IPS DF 6.9 (cell line): ENCODE measurements at regions not wholly inside any gene's neighbourhood (a gene's known extent, or its start where the extent isn't known, plus 50 kb on each side); places are given as distances from the start of the nearest gene placed in this dataset.

Experiments used
- DNase-seq: peaks from one replicate; pipeline ENCODE4 v3.0.0-alpha.2; 2013; ENCODE audit warnings: low read depth, low spot score
- H3K27ac ChIP-seq: one replicate; pipeline ENCODE4 v1.5.1; 2013; ENCODE audit warnings: low read length, control low read depth
- H3K27me3 ChIP-seq: 2 replicates; pipeline ENCODE4 v1.6.1; 2013; ENCODE audit warnings: mild to moderate bottlenecking, low read length; ENCODE audit not compliant: control insufficient read depth, insufficient read depth
- H3K36me3 ChIP-seq: 2 replicates; pipeline ENCODE4 v1.6.1; 2013; ENCODE audit warnings: low read length; ENCODE audit not compliant: control insufficient read depth, insufficient read depth
- H3K4me1 ChIP-seq: 2 replicates; pipeline ENCODE4 v1.6.1; 2013; ENCODE audit warnings: low read length; ENCODE audit not compliant: control insufficient read depth, insufficient read depth
- H3K4me3 ChIP-seq: 2 replicates; pipeline ENCODE4 v1.5.1; 2013; ENCODE audit warnings: mild to moderate bottlenecking, low read length
- H3K9me3 ChIP-seq: 2 replicates; pipeline ENCODE4 v1.6.1; 2013; ENCODE audit warnings: low read length, inconsistent platforms; ENCODE audit not compliant: control insufficient read depth, insufficient read depth
- WGBS: extraction: QIAGEN DNeasy Blood & Tissue Kit; methylation state at CpG from one replicate; pipeline ENCODE4 v1.1.7; 2013; ENCODE audit warnings: mixed read lengths, missing lambda C conversion rate; ENCODE audit not compliant: insufficient read length, insufficient coverage; 5-methylcytosine and 5-hydroxymethylcytosine counted together

DNA sequence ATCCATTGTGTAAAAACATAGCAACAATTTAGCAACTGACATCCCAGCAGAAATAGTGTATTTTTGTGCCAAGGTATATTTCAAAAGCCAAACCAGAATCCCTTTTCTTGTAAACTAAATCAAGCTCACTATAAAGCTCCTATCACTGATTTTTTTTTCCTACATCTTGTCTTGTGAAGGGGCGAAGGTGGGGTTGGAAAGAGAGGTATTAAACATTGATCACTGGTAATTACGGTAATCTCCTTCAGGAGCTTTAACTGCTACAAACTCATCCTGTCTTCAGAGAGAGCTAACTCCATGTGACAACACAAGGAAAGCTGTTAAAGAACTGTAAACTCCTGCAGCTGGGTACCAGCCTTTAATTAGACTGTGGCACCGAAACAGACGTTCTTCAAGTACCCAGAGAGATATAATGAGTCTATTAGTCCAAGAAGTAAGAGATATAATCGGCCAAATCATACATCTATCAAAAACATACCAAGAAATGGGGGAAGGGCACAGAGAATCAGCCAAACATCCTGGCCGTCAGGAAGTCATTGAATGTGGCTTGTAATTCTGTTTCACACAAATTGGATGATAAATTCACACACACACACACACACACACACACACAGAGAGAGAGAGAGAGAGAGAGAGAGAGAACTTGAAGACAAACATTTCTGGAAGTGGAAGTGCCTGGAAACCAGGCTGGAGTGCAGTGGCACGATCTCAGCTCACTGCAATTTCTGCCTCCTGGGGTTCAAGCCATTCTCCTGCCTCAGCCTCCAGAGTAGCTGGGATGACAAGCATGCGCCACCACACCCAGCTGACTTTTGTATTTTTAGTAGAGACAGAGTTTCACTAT lies 111.9 kb upstream of the PPARGC1A start:
- no CpG with 5 or more reads among the region's 8 CpGs for WGBS

DNA sequence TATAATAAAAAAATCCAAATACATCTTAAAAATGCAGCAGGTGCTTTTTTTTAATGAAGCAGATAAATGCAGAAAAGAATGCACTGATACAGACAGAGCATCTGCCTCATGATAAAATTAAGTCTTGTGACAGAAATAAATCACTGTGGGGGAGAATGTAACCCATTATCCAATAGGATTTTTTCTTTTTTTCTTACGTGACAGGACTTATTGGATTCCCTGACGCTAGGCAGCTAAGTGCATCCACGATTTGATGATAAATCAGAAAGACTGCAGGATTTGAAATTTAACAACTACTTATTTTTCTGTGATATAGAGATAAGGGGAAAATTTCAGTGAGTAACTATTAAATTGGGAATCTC lies 110.6 kb upstream of the PPARGC1A start:
- no peak overlapping the region for H3K27ac ChIP-seq
- no peak overlapping the region for H3K4me3 ChIP-seq
- no peaks in the 10 kb centered on the region for H3K9me3 ChIP-seq
- DNase-seq = no peak
- no peaks in the 10 kb centered on the region for H3K4me1 ChIP-seq
- no CpG with 5 or more reads among the region's 3 CpGs for WGBS
- H3K27me3 ChIP-seq = no peaks in the 10 kb centered on the region
- H3K36me3 ChIP-seq = no peaks in the 10 kb centered on the region

More for the DNA sequence above, 111.9 kb upstream of the PPARGC1A start:
- no peak overlapping the region for H3K4me3 ChIP-seq
- no peaks in the 10 kb centered on the region for H3K36me3 ChIP-seq
- no peaks in the 10 kb centered on the region for H3K4me1 ChIP-seq
- no peaks in the 10 kb centered on the region for H3K9me3 ChIP-seq
- no peak overlapping the region for H3K27ac ChIP-seq
- no peak for DNase-seq
- H3K27me3 ChIP-seq = no peaks in the 10 kb centered on the region

DNA sequence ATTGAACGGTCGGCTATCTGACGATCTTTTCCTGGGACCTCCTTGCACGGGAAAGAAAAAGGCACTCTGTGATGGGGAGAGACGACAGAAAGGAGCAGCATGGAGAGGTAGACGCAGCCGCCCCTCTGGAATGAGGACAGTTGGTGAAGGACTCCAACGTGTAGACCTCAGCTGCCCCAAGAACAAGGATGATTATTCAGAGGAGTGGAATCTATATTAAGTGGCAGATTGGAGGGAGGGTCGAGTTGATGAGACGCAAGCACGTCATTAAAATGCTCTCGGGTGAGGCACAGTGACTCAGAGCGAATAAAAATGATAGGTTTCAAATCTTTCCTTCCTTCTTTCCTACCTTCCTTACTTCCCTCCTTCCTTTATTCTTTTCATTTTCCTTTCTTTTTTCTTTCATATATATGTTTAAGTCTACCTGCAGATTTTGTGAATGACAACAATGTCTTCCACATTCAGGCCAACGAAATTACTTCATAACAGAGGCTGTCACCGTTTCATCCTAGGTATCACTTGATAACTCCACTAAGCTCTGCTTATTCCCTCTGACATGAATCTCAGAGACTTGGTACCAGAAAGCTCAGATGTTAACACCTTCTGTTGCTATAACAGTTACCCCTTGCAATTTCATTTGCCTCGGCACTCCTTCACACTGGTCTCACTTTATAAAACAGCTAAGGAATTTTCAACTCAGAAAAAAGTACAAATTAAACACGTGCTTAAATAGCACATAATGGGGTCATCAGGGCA lies 110.0 kb upstream of the PPARGC1A start:
- Histone ChIP-seq H3K4me3 (no peak overlapping the region), H3K9me3 (no peaks in the 10 kb centered on the region), H3K27ac (no peak overlapping the region), H3K36me3 (no peaks in the 10 kb centered on the region), H3K4me1 (no peaks in the 10 kb centered on the region), H3K27me3 (no peaks in the 10 kb centered on the region)
- no CpG with 5 or more reads among the region's 17 CpGs for WGBS
- DNase-seq = no peak

DNA sequence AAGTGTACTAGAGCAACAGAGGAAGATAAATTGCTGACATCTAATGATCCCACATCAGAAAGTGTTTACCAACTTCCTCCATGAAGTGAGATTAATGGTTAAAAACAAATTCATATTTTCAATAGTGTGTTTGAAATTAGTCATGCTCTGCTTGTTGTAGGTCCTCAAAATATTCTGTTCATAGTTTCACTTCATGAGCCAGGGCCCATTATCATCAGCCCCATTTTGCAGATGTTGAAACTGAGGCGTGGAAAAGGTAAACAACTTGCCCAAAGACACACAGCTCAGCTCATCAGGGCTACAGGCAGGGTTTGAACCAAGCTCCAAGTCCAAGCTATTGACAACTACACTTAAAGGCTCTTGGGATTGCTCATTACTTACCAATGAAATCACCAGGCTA lies 103.5 kb upstream of the PPARGC1A start:
- no peaks in the 10 kb centered on the region for H3K27me3 ChIP-seq
- WGBS = no CpG with 5 or more reads among the region's 1 CpG
- no peak overlapping the region for H3K4me3 ChIP-seq
- no peak for DNase-seq
- no peaks in the 10 kb centered on the region for H3K4me1 ChIP-seq
- H3K27ac ChIP-seq = no peak overlapping the region
- no peaks in the 10 kb centered on the region for H3K36me3 ChIP-seq
- no peaks in the 10 kb centered on the region for H3K9me3 ChIP-seq

DNA sequence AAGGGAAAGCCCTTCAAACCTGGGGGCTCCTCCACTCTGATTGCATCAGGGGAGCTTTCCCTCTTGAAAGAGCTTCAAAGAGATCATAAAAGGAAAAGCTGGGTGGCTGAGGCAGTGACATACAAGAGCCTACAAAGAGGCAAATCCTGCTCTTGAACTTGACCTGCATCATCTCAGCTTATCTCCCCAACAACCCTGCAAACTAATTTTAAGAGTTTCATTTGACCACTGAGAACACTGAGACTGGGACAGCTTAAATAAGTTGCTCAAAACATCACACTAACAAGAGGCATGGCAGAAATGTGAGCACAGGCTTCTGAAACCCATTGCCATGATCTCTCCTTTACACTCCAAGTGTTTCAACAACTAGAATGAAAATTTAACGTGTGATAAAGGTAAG lies 101.6 kb upstream of the PPARGC1A start:
- Histone ChIP-seq H3K27me3 (no peaks in the 10 kb centered on the region), H3K4me1 (no peaks in the 10 kb centered on the region), H3K27ac (no peak overlapping the region), H3K4me3 (no peak overlapping the region), H3K9me3 (no peaks in the 10 kb centered on the region), H3K36me3 (no peaks in the 10 kb centered on the region)
- DNase-seq = no peak
- WGBS = 100% methylated on average over 1 of the region's 1 CpG

DNA sequence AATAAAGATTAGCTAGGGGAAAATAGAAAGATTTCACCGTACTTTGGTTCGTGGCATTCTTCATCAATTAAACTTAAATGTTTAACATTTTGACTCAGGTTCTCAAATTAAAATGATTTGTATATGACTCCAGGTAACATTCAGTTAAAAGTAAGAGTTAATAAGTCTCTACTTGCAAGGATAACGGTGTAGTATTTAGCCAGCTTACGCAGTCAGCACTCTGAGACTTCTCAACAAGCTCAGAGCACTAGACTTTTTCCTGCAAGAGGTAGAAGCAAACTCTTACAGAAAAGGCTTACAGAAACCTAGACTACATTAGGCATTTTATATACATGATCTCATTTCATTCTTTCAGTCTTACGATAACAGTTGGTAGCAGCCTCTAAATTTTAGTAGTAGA lies 96.4 kb upstream of the PPARGC1A start:
- no peak overlapping the region for H3K27ac ChIP-seq
- H3K9me3 ChIP-seq = no peaks in the 10 kb centered on the region
- no peak overlapping the region for H3K4me3 ChIP-seq
- no peaks in the 10 kb centered on the region for H3K27me3 ChIP-seq
- no peaks in the 10 kb centered on the region for H3K4me1 ChIP-seq
- no peak for DNase-seq
- no peaks in the 10 kb centered on the region for H3K36me3 ChIP-seq
- no CpG with 5 or more reads among the region's 5 CpGs for WGBS

DNA sequence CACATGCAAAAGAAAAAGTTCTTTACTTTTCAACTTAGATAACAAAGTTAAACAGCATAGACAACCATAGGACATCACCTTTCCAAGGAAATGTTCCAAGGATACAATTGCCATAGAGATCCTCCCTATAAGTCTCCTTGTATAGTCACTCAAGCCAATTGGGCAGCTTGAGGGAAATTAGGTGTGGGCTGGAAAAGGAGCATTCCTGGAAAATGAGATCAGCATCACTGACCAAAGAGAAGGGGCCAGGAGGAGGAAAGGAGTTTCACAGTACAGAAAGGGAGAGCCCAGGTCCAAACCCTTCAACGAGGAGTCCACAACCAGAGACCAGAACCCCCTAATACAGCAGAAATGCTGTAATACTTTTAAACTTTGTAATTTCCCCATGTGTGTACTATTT lies 91.5 kb upstream of the PPARGC1A start:
- WGBS = no CpG with 5 or more reads among the region's 1 CpG
- no peak for DNase-seq
- H3K27ac ChIP-seq = no peak overlapping the region
- H3K36me3 ChIP-seq = no peaks in the 10 kb centered on the region
- peaks cover 3% of the 10 kb centered on the region; the same call in 1 of the 2 replicates for H3K4me1 ChIP-seq
- no peaks in the 10 kb centered on the region for H3K9me3 ChIP-seq
- no peak overlapping the region for H3K4me3 ChIP-seq
- H3K27me3 ChIP-seq = no peaks in the 10 kb centered on the region

DNA sequence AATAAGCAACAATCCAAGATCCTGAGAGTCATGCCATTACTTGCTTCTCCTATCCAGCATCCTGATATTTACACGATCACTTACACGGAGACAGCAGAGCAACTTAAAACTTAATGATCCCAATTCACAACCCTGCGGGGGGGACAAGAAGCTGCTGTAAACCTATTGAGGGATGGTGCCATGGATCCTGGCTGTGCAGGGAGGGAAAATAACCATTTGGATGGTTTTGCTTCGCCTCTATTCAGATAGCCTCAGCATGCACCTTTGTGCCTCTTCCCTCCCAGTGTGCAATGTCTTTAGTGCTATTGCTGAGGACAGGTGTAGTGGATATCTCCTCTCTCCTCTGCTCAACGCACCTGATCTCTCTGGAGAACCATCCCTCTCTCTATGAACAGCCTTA lies 89.7 kb upstream of the PPARGC1A start:
- Histone ChIP-seq H3K4me3 (no peak overlapping the region), H3K27me3 (no peaks in the 10 kb centered on the region), H3K36me3 (no peaks in the 10 kb centered on the region), H3K9me3 (no peaks in the 10 kb centered on the region), H3K27ac (no peak overlapping the region), H3K4me1 (peaks cover 3% of the 10 kb centered on the region; the same call in 1 of the 2 replicates)
- WGBS = no CpG with 5 or more reads among the region's 5 CpGs
- DNase-seq = no peak

DNA sequence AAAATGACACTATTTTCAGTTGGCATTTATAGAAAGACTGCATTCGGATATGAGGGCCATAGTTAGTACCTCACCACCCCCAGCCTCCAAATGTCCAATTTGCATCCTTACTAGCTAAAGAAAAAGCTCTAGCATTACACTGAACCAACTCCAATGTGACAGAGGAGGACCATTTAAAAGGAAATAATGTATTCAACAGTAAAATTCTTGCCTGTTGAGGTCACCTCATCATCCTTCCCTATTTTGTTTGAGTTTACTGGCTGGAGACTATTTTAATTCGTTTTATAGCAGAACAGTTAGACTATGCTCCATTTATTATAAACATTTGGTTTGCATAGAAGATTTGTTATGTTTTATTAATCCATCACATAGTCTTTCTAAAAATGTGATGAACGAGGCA lies 88.2 kb upstream of the PPARGC1A start:
- H3K4me3 ChIP-seq = no peak overlapping the region
- H3K36me3 ChIP-seq = no peaks in the 10 kb centered on the region
- WGBS = no CpG with 5 or more reads among the region's 3 CpGs
- DNase-seq = no peak
- H3K9me3 ChIP-seq = no peaks in the 10 kb centered on the region
- peaks cover 3% of the 10 kb centered on the region; the same call in 1 of the 2 replicates for H3K4me1 ChIP-seq
- H3K27ac ChIP-seq = no peak overlapping the region
- no peaks in the 10 kb centered on the region for H3K27me3 ChIP-seq

DNA sequence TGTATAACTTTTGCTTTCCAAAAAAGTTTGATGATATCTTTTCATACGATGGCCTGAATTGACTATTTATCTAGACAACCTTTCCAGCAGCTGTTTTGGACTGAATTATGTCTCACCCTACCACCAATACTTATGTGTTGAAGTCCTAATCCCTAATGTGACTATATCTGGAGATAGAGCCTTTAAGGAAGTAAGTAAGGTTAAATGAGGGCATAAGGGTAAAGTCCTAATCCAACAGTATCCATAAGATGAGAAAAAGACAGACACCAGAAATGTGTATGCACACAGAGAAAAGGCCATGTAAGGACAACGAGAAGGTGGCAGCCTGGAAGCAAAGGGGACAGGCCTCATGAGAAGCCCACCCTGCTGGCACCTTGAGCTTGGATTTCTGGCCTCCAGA lies 86.6 kb upstream of the PPARGC1A start:
- Histone ChIP-seq H3K36me3 (no peaks in the 10 kb centered on the region), H3K9me3 (no peaks in the 10 kb centered on the region), H3K4me1 (peaks cover 3% of the 10 kb centered on the region; the same call in 1 of the 2 replicates), H3K27ac (no peak overlapping the region), H3K27me3 (no peaks in the 10 kb centered on the region), H3K4me3 (no peak overlapping the region)
- no CpG with 5 or more reads among the region's 2 CpGs for WGBS
- DNase-seq = no peak
